Neural cell (in vitro differentiated cells): ENCODE measurements at regions not wholly inside any gene's neighbourhood (a gene's known extent, or its start where the extent isn't known, plus 50 kb on each side); places are given as distances from the start of the nearest gene placed in this dataset.

Experiments used
- H2AFZ ChIP-seq: fragments of 200-600, 300-800 bp; sonication (generic), shearing (Covaris generic); 2 replicates; pipeline ENCODE4 v1.6.0; 2014; ENCODE audit warnings: low read depth, mild to moderate bottlenecking, antibody characterized with exemption, low read length, moderate library complexity
- H3F3A ChIP-seq: fragments of 200-600 bp; shearing (Covaris generic); 2 replicates; pipeline ENCODE4 v1.6.1; 2016; ENCODE audit warnings: mild to moderate bottlenecking, moderate library complexity, mixed read lengths, antibody characterized with exemption, low read length; ENCODE audit not compliant: insufficient read depth, poor library complexity, severe bottlenecking
- H3K27ac ChIP-seq: fragments of 200-600, 300-800 bp; sonication (generic), shearing (Covaris generic); 2 replicates; pipeline ENCODE4 v1.5.1; 2014; ENCODE audit warnings: mild to moderate bottlenecking, low read length, moderate library complexity
- H3K27me3 ChIP-seq: fragments of 300-800, 200-600 bp; sonication (generic), shearing (Covaris generic); 2 replicates; pipeline ENCODE4 v1.6.0; 2014; ENCODE audit warnings: mild to moderate bottlenecking, low read depth, low read length, moderate library complexity; ENCODE audit not compliant: insufficient read depth
- H3K36me3 ChIP-seq: fragments of 300-800, 200-600 bp; sonication (generic), shearing (Covaris generic); 2 replicates; pipeline ENCODE4 v1.5.1; 2014; ENCODE audit warnings: mild to moderate bottlenecking, antibody characterized with exemption, low read length, moderate library complexity; ENCODE audit not compliant: insufficient read depth
- H3K4me2 ChIP-seq: fragments of 300-800, 200-600 bp; sonication (generic), shearing (Covaris generic); 2 replicates; pipeline ENCODE4 v1.6.0; 2014; ENCODE audit warnings: mild to moderate bottlenecking, low read length
- H3K4me3 ChIP-seq: fragments of 300-800, 200-600 bp; sonication (generic), shearing (Covaris generic); 2 replicates; pipeline ENCODE4 v1.5.1; 2014; ENCODE audit warnings: mild to moderate bottlenecking, low read length, moderate library complexity
- H3K79me2 ChIP-seq: fragments of 200-600 bp; shearing (Covaris generic); replicated peaks from 2 replicates; pipeline ENCODE4 v1.6.0; 2014; ENCODE audit warnings: mild to moderate bottlenecking, low read length, moderate library complexity; ENCODE audit not compliant: insufficient read depth
- H3K9ac ChIP-seq: fragments of 300-800, 200-600 bp; sonication (generic), shearing (Covaris generic); 2 replicates; pipeline ENCODE4 v1.6.1; 2016; ENCODE audit warnings: mild to moderate bottlenecking, low read length, mixed read lengths
- H3K9me2 ChIP-seq: fragments of 200-600 bp; shearing (Covaris generic); 2 replicates; pipeline ENCODE4 v1.6.1; 2016; ENCODE audit warnings: mild to moderate bottlenecking, low read length, mixed read lengths; ENCODE audit not compliant: insufficient read depth
- H3K9me3 ChIP-seq: fragments of 200-600, 300-800 bp; sonication (generic), shearing (Covaris generic); 2 replicates; pipeline ENCODE4 v1.6.1; 2016; ENCODE audit warnings: mild to moderate bottlenecking, mixed run types, low read length, moderate library complexity, mixed read lengths
- H4K20me1 ChIP-seq: fragments of 200-600 bp; shearing (Covaris generic); 2 replicates; pipeline ENCODE4 v1.6.1; 2016; ENCODE audit warnings: mild to moderate bottlenecking, mixed run types; ENCODE audit not compliant: insufficient read depth
- CTCF ChIP-seq: fragments of 450-650 bp; IDR thresholded peaks from 2 replicates; pipeline ENCODE4 v1.5.1; 2014; ENCODE audit warnings: antibody characterized with exemption, mild to moderate bottlenecking, moderate library complexity; ENCODE audit not compliant: poor library complexity, severe bottlenecking
- EP300 ChIP-seq: fragments of 450-650 bp; conservative IDR thresholded peaks from 2 replicates; pipeline ENCODE4 v1.6.1; 2014; ENCODE audit warnings: antibody characterized with exemption, mild to moderate bottlenecking, moderate library complexity; ENCODE audit not compliant: poor library complexity, severe bottlenecking
- EZH2 ChIP-seq: fragments of 200-600, 300-800 bp; shearing (Covaris generic), sonication (generic); IDR thresholded peaks from 2 replicates; pipeline ENCODE4 v1.6.1; 2014; ENCODE audit warnings: antibody characterized with exemption, low read length, borderline replicate concordance, mild to moderate bottlenecking; ENCODE audit not compliant: insufficient read depth, poor library complexity, severe bottlenecking
- POLR2AphosphoS5 ChIP-seq: IDR thresholded peaks from 2 replicates; pipeline ENCODE4 v1.6.1; 2012
- SMC3 ChIP-seq: fragments of 450-650 bp; conservative IDR thresholded peaks from 2 replicates; pipeline ENCODE4 v1.6.1; 2014; ENCODE audit warnings: antibody characterized with exemption, mild to moderate bottlenecking, moderate library complexity; ENCODE audit not compliant: poor library complexity
- TAF1 ChIP-seq: IDR thresholded peaks from 2 replicates; pipeline ENCODE4 v1.6.1; 2012; ENCODE audit warnings: low read depth
- TF ChIP-seq, protein P1 (sequence below): IDR thresholded peaks from 2 replicates; pipeline ENCODE4 v1.6.1; 2012; ENCODE audit warnings: borderline replicate concordance

DNA sequence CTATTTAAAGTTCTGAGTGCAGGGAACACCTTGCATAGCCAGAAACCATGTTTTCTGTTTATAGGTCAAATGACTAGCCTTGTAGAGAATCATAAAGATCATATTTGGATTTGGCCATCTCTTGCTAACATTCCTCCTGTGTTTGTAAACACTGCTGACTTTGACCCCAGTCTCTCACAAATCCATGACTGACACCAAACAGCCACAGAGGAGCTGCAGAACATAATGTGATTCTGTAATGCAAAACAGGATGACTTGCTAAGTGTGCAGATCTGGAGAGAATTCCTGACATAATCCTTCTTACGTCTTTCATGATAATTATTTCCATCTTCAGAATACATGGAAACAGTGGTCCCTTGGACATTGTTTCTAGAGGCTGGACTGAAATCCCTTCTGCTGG, 211.8 kb downstream of the BMP4 start:
- H3K27ac ChIP-seq = no peak overlapping the region
- H3F3A ChIP-seq = peaks cover 3% of the 10 kb centered on the region
- H3K79me2 ChIP-seq = no peaks in the 10 kb centered on the region
- H3K36me3 ChIP-seq = no peaks in the 10 kb centered on the region
- H3K9me3 ChIP-seq = no peaks in the 10 kb centered on the region
- TF ChIP-seq TAF1 (no peak), EZH2 (no peak), CTCF (no peak), SMC3 (no peak)
- TF ChIP-seq, protein P1, sequence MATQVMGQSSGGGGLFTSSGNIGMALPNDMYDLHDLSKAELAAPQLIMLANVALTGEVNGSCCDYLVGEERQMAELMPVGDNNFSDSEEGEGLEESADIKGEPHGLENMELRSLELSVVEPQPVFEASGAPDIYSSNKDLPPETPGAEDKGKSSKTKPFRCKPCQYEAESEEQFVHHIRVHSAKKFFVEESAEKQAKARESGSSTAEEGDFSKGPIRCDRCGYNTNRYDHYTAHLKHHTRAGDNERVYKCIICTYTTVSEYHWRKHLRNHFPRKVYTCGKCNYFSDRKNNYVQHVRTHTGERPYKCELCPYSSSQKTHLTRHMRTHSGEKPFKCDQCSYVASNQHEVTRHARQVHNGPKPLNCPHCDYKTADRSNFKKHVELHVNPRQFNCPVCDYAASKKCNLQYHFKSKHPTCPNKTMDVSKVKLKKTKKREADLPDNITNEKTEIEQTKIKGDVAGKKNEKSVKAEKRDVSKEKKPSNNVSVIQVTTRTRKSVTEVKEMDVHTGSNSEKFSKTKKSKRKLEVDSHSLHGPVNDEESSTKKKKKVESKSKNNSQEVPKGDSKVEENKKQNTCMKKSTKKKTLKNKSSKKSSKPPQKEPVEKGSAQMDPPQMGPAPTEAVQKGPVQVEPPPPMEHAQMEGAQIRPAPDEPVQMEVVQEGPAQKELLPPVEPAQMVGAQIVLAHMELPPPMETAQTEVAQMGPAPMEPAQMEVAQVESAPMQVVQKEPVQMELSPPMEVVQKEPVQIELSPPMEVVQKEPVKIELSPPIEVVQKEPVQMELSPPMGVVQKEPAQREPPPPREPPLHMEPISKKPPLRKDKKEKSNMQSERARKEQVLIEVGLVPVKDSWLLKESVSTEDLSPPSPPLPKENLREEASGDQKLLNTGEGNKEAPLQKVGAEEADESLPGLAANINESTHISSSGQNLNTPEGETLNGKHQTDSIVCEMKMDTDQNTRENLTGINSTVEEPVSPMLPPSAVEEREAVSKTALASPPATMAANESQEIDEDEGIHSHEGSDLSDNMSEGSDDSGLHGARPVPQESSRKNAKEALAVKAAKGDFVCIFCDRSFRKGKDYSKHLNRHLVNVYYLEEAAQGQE = no peak
- peaks cover 8% of the 10 kb centered on the region for H3K27me3 ChIP-seq
- H3K4me3 ChIP-seq = no peak overlapping the region
- H3K9me2 ChIP-seq = no peaks in the 10 kb centered on the region
- H4K20me1 ChIP-seq = no peaks in the 10 kb centered on the region
- H3K4me2 ChIP-seq = no peak overlapping the region
- no peak overlapping the region for H2AFZ ChIP-seq
- no peak overlapping the region for H3K9ac ChIP-seq

DNA sequence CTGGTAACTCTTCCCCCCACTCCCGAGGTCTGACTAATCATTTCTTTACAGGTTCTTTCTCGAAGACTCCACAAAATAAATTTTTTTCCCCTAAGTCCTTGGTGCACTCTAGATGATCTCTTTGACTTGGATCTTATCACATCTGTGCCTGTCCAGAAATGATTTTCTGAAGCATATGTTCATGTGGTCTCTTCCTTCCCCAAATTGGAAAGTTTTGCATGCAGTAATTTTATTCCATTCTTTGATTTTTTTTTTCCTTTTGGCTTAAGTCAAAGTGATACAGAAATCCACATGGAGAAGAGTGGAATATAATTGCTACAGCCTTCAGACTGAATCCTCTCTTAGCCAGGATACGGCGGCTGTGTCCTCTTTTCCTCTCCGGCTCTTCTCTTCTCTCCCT, 213.3 kb downstream of the BMP4 start:
- Histone ChIP-seq H3K9me3 (no peaks in the 10 kb centered on the region), H4K20me1 (no peaks in the 10 kb centered on the region), H3F3A (peaks cover 3% of the 10 kb centered on the region), H3K27ac (no peak overlapping the region), H3K9me2 (no peaks in the 10 kb centered on the region), H3K79me2 (no peaks in the 10 kb centered on the region), H3K9ac (no peak overlapping the region), H3K36me3 (no peaks in the 10 kb centered on the region), H3K27me3 (peaks cover 8% of the 10 kb centered on the region), H2AFZ (no peak overlapping the region), H3K4me2 (no peak overlapping the region), H3K4me3 (no peak overlapping the region)
- no peak for TF ChIP-seq SMC3

- Histone ChIP-seq H4K20me1 (no peaks in the 10 kb centered on the region), H2AFZ (no peak overlapping the region), H3K27ac (no peak overlapping the region), H3K9ac (no peak overlapping the region), H3K4me2 (no peak overlapping the region), H3K9me3 (no peaks in the 10 kb centered on the region), H3F3A (peaks cover 3% of the 10 kb centered on the region), H3K9me2 (no peaks in the 10 kb centered on the region), H3K79me2 (no peaks in the 10 kb centered on the region), H3K27me3 (peaks cover 10% of the 10 kb centered on the region), H3K36me3 (no peaks in the 10 kb centered on the region), H3K4me3 (no peak overlapping the region)
- no peak for TF ChIP-seq CTCF
- peak; percentile 92 for TF ChIP-seq POLR2AphosphoS5
- TF ChIP-seq EP300 = peak; percentile 97
- no peak for TF ChIP-seq SMC3
These were observed 214.4 kb downstream of the BMP4 start for GRCh38 chr14:53742233-53742620.
